HL-60 (cell line): ENCODE measurements at regions not wholly inside any gene's neighbourhood (a gene's known extent, or its start where the extent isn't known, plus 50 kb on each side); places are given as distances from the start of the nearest gene placed in this dataset.

ENCODE experiments used
- DNase-seq, 2 experiments: peaks; one replicate each; pipeline ENCODE4 v3.0.0-alpha.2; 2010 to 2020; ENCODE audit warnings: low read depth in 1 of 2, low spot score in 1 of 2
- H3K27ac ChIP-seq: fragments of 250-450 bp; sonication (Bioruptor Pico); replicated peaks from 2 replicates; pipeline ENCODE4 v1.5.1; 2020; ENCODE audit warnings: mild to moderate bottlenecking, moderate library complexity
- H3K27me3 ChIP-seq: fragments of 250-450 bp; sonication (Bioruptor Pico); 2 replicates; pipeline ENCODE4 v1.5.1; 2021; ENCODE audit warnings: mild to moderate bottlenecking, moderate library complexity; ENCODE audit not compliant: insufficient read depth, poor library complexity, severe bottlenecking
- H3K4me3 ChIP-seq: replicated peaks from 2 replicates; pipeline ENCODE4 v1.5.1; 2011; ENCODE audit warnings: mild to moderate bottlenecking, control low read depth, low read length; ENCODE audit not compliant: insufficient read depth
- GABPA ChIP-seq: IDR thresholded peaks from 2 replicates; pipeline ENCODE4 v1.6.1; 2012; ENCODE audit warnings: low read depth
- POLR2AphosphoS5 ChIP-seq: IDR thresholded peaks from 2 replicates; pipeline ENCODE4 v1.6.1; 2012; ENCODE audit warnings: low read depth
- SPI1 ChIP-seq: IDR thresholded peaks from 2 replicates; pipeline ENCODE4 v1.6.1; 2012; ENCODE audit warnings: low read depth, mild to moderate bottlenecking, borderline replicate concordance
- TF ChIP-seq, protein P1 (sequence below): IDR thresholded peaks from 2 replicates; pipeline ENCODE4 v1.6.1; 2012; ENCODE audit warnings: low read depth; ENCODE audit not compliant: insufficient replicate concordance
- TF ChIP-seq, protein P2 (sequence below): IDR thresholded peaks from one replicate; pipeline ENCODE4 v1.5.1; 2011; ENCODE audit warnings: low read length, control low read depth, inconsistent platforms; ENCODE audit not compliant: insufficient read depth

DNA sequence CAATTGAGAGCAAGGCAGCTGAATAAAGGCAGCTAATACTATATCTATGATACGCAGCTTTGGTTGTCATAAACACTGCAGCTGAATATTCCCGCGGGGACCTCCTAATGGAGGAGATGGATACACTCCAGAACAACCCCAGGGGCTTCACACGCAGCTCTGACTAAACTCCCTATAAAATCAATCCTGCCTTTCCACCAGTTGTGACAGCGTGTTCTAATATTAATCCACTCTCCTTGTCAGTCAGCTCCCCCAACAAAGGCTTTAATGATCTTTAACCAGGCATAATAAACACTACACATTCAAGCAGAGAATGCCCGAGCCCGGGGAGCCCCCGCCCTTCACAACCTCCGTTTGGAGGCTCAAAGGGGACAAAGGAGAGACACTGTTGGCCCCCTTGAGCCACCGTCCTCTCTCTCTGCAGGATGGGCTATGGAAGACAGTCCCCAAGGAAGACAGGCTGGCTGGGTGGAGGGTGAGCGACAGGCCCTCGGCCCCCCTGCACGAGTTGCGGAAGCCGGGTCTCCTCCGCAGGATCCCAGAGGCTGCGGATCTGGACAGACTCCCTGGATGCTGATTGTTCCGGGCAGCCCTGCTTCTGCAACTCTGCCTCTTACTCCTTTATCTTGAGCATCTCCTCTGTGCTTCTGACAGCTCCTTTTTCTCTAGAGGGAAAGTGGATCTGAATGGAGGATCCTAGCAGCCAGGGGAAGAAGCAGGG, 565.2 kb downstream of the BUD13 start:
- TF ChIP-seq, protein P1, sequence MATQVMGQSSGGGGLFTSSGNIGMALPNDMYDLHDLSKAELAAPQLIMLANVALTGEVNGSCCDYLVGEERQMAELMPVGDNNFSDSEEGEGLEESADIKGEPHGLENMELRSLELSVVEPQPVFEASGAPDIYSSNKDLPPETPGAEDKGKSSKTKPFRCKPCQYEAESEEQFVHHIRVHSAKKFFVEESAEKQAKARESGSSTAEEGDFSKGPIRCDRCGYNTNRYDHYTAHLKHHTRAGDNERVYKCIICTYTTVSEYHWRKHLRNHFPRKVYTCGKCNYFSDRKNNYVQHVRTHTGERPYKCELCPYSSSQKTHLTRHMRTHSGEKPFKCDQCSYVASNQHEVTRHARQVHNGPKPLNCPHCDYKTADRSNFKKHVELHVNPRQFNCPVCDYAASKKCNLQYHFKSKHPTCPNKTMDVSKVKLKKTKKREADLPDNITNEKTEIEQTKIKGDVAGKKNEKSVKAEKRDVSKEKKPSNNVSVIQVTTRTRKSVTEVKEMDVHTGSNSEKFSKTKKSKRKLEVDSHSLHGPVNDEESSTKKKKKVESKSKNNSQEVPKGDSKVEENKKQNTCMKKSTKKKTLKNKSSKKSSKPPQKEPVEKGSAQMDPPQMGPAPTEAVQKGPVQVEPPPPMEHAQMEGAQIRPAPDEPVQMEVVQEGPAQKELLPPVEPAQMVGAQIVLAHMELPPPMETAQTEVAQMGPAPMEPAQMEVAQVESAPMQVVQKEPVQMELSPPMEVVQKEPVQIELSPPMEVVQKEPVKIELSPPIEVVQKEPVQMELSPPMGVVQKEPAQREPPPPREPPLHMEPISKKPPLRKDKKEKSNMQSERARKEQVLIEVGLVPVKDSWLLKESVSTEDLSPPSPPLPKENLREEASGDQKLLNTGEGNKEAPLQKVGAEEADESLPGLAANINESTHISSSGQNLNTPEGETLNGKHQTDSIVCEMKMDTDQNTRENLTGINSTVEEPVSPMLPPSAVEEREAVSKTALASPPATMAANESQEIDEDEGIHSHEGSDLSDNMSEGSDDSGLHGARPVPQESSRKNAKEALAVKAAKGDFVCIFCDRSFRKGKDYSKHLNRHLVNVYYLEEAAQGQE = no peak
- no peak for TF ChIP-seq GABPA
- TF ChIP-seq, protein P2, sequence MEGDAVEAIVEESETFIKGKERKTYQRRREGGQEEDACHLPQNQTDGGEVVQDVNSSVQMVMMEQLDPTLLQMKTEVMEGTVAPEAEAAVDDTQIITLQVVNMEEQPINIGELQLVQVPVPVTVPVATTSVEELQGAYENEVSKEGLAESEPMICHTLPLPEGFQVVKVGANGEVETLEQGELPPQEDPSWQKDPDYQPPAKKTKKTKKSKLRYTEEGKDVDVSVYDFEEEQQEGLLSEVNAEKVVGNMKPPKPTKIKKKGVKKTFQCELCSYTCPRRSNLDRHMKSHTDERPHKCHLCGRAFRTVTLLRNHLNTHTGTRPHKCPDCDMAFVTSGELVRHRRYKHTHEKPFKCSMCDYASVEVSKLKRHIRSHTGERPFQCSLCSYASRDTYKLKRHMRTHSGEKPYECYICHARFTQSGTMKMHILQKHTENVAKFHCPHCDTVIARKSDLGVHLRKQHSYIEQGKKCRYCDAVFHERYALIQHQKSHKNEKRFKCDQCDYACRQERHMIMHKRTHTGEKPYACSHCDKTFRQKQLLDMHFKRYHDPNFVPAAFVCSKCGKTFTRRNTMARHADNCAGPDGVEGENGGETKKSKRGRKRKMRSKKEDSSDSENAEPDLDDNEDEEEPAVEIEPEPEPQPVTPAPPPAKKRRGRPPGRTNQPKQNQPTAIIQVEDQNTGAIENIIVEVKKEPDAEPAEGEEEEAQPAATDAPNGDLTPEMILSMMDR = no peak
- TF ChIP-seq SPI1 = no peak
- TF ChIP-seq POLR2AphosphoS5 = no peak
- Histone ChIP-seq H3K27ac (no peak overlapping the region), H3K4me3 (no peak overlapping the region), H3K27me3 (no peaks in the 10 kb centered on the region)
- DNase-seq = no peak

DNA sequence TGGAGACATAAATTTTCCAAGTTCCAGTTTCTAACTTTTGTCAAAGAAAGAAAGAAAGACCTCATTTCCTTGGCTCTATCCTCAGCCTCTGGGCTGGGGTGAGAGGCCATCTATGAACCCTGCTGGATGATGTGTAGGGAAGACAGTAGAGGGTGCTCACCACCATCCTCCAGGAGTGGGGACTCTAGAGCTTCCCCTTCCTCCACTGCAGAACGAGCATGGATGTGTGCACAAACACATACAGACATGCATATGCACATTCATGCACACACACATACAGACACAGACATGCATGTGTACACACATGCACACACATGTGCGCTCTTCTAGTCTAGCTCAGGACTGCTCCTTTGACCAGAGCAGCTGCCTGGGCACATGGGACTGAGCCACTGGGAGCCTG, 565.8 kb downstream of the BUD13 start:
- no peak for DNase-seq
- no peaks in the 10 kb centered on the region for H3K27me3 ChIP-seq
- H3K27ac ChIP-seq = no peak overlapping the region
- TF ChIP-seq POLR2AphosphoS5 (no peak), SPI1 (no peak), GABPA (no peak)
- TF ChIP-seq, protein P1 = no peak
- TF ChIP-seq, protein P2 = no peak
- no peak overlapping the region for H3K4me3 ChIP-seq

GRCh38 chr11:116202922-116203321, 569.9 kb downstream of the BUD13 start:
- Histone ChIP-seq H3K27ac (no peak overlapping the region), H3K27me3 (no peaks in the 10 kb centered on the region), H3K4me3 (no peak overlapping the region)
- TF ChIP-seq, protein P1 = no peak
- no peak for TF ChIP-seq POLR2AphosphoS5
- no peak for TF ChIP-seq GABPA
- TF ChIP-seq, protein P2 = no peak
- TF ChIP-seq SPI1 = no peak
- DNase-seq = no peak
